Mesenchymal stem cell (in vitro differentiated cells and primary cell): ENCODE measurements at regions not wholly inside any gene's neighbourhood (a gene's known extent, or its start where the extent isn't known, plus 50 kb on each side); places are given as distances from the start of the nearest gene placed in this dataset.

ENCODE experiments used
- DNase-seq: peaks from one replicate; pipeline ENCODE4 v3.0.0-alpha.2; 2013
- H2AFZ ChIP-seq: one replicate; pipeline ENCODE4 v1.6.1; 2013; ENCODE audit warnings: low read depth, mild to moderate bottlenecking, control low read depth, inconsistent platforms, low read length, moderate library complexity
- H2AK5ac ChIP-seq: 2 replicates; pipeline ENCODE4 v1.6.1; 2013; ENCODE audit warnings: low read length, moderate library complexity, mild to moderate bottlenecking, inconsistent platforms; ENCODE audit not compliant: severe bottlenecking
- H2BK120ac ChIP-seq: one replicate; pipeline ENCODE4 v1.6.1; 2013; ENCODE audit warnings: low read depth, mild to moderate bottlenecking, inconsistent platforms, low read length, moderate library complexity
- H2BK12ac ChIP-seq, 2 experiments: one replicate each; pipeline ENCODE4 v1.6.1; 2013; ENCODE audit warnings: inconsistent platforms in 2 of 2, low read length in 2 of 2, mild to moderate bottlenecking in 2 of 2, moderate library complexity in 2 of 2, control low read depth in 1 of 2
- H2BK15ac ChIP-seq: one replicate; pipeline ENCODE4 v1.6.1; 2013; ENCODE audit warnings: mild to moderate bottlenecking, low read depth, inconsistent platforms; ENCODE audit not compliant: poor library complexity, severe bottlenecking
- H2BK5ac ChIP-seq: 2 replicates; pipeline ENCODE4 v1.6.1; 2013; ENCODE audit warnings: low read depth, mild to moderate bottlenecking, low read length, control low read depth, inconsistent platforms; ENCODE audit not compliant: poor library complexity, severe bottlenecking
- H3K14ac ChIP-seq, 2 experiments: one replicate each; pipeline ENCODE4 v1.6.1; 2013; ENCODE audit warnings: inconsistent platforms in 2 of 2, low read length in 2 of 2, control low read depth in 1 of 2, mild to moderate bottlenecking in 1 of 2, moderate library complexity in 1 of 2
- H3K18ac ChIP-seq, 2 experiments: one replicate each; pipeline ENCODE4 v1.6.1; 2013; ENCODE audit warnings: inconsistent platforms in 2 of 2, low read length in 2 of 2, control low read depth in 1 of 2, low read depth in 1 of 2, mild to moderate bottlenecking in 1 of 2
- H3K23ac ChIP-seq, 2 experiments: one replicate each; pipeline ENCODE4 v1.6.1; 2013; ENCODE audit warnings: inconsistent platforms in 2 of 2, low read length in 2 of 2, mild to moderate bottlenecking in 2 of 2, moderate library complexity in 2 of 2, control low read depth in 1 of 2
- H3K27ac ChIP-seq: 2 replicates; pipeline ENCODE4 v1.5.1; 2013; ENCODE audit warnings: mild to moderate bottlenecking, moderate library complexity, low read length, control low read depth, inconsistent platforms; ENCODE audit not compliant: poor library complexity, severe bottlenecking
- H3K27me3 ChIP-seq, 2 experiments: 2 replicates each; pipeline versions ENCODE4 v1.6.1 to v1.7.0; 2013; ENCODE audit warnings: low read length in 2 of 2, mild to moderate bottlenecking in 2 of 2, moderate library complexity in 2 of 2, control low read depth in 1 of 2, inconsistent platforms in 1 of 2; ENCODE audit not compliant: control insufficient read depth in 1 of 2, insufficient read depth in 1 of 2
- H3K36me3 ChIP-seq, 2 experiments: 2 replicates each; pipeline versions ENCODE4 v1.6.1 to v1.7.0; 2013; ENCODE audit warnings: low read length in 2 of 2, control low read depth in 1 of 2, inconsistent platforms in 1 of 2, low read depth in 1 of 2, mild to moderate bottlenecking in 1 of 2; ENCODE audit not compliant: insufficient read depth in 2 of 2, control insufficient read depth in 1 of 2
- H3K4ac ChIP-seq, 2 experiments: one replicate each; pipeline ENCODE4 v1.6.1; 2013; ENCODE audit warnings: inconsistent platforms in 2 of 2, low read length in 2 of 2, mild to moderate bottlenecking in 2 of 2, moderate library complexity in 2 of 2, control low read depth in 1 of 2, low read depth in 1 of 2
- H3K4me1 ChIP-seq: 2 replicates; pipeline ENCODE4 v1.6.1; 2013; ENCODE audit warnings: low read depth, low read length, control low read depth; ENCODE audit not compliant: control insufficient read depth, insufficient read depth
- H3K4me2 ChIP-seq: 2 replicates; pipeline ENCODE4 v1.6.1; 2013; ENCODE audit warnings: low read length, mild to moderate bottlenecking, inconsistent platforms; ENCODE audit not compliant: poor library complexity, severe bottlenecking
- H3K4me3 ChIP-seq, 2 experiments: 2 replicates each; pipeline versions ENCODE4 v1.5.1 to v1.7.0; 2013; ENCODE audit warnings: low read length in 2 of 2, mild to moderate bottlenecking in 2 of 2, control low read depth in 1 of 2, low read depth in 1 of 2; ENCODE audit not compliant: insufficient read depth in 1 of 2
- H3K79me1 ChIP-seq: replicated peaks from 2 replicates; pipeline ENCODE4 v1.6.1; 2013; ENCODE audit warnings: mild to moderate bottlenecking, control low read depth, low read length, inconsistent platforms; ENCODE audit not compliant: poor library complexity, severe bottlenecking
- H3K9ac ChIP-seq: 2 replicates; pipeline ENCODE4 v1.7.0; 2013; ENCODE audit warnings: mild to moderate bottlenecking, low read length, moderate library complexity
- H3K9me3 ChIP-seq: 2 replicates; pipeline ENCODE4 v1.7.0; 2013; ENCODE audit warnings: mild to moderate bottlenecking, low read length; ENCODE audit not compliant: control insufficient read depth
- H4K8ac ChIP-seq: one replicate; pipeline ENCODE4 v1.6.1; 2013; ENCODE audit warnings: inconsistent platforms, mild to moderate bottlenecking, low read length, moderate library complexity
- H4K91ac ChIP-seq: one replicate; pipeline ENCODE4 v1.6.1; 2013; ENCODE audit warnings: mild to moderate bottlenecking, low read length, inconsistent platforms
- whole genome bisulfite sequencing: methylation state at CpG from one replicate; pipeline ENCODE4 v1.1.7; 2013; ENCODE audit warnings: mixed read lengths; 5-methylcytosine and 5-hydroxymethylcytosine counted together

GRCh38 chr14:98458702-98459101, 813.3 kb downstream of the BCL11B start:
- Histone ChIP-seq H3K14ac (no peak overlapping the region), H4K91ac (no peak overlapping the region), H3K79me1 (no peaks in the 10 kb centered on the region), H3K4me1 (no peaks in the 10 kb centered on the region), H3K27ac (no peak overlapping the region), H3K9me3 (peaks cover 13% of the 10 kb centered on the region), H3K27me3 (no peaks in the 10 kb centered on the region), H2AFZ (no peak overlapping the region), H2BK15ac (no peak overlapping the region), H3K9ac (no peak overlapping the region), H3K23ac (no peak overlapping the region), H3K4me2 (no peak overlapping the region), H4K8ac (no peak overlapping the region), H2BK120ac (no peak overlapping the region), H3K18ac (no peak overlapping the region), H3K36me3 (no peaks in the 10 kb centered on the region), H2BK5ac (no peak overlapping the region), H2AK5ac (no peak overlapping the region), H2BK12ac (no peak overlapping the region), H3K4ac (no peak overlapping the region), H3K4me3 (no peak overlapping the region)
- DNase-seq: no peak

- no peak overlapping the region for H3K18ac ChIP-seq
- no peak overlapping the region for H3K4me3 ChIP-seq
- no peaks in the 10 kb centered on the region for H3K79me1 ChIP-seq
- no peak overlapping the region for H3K4me2 ChIP-seq
- H3K27me3 ChIP-seq: no peaks in the 10 kb centered on the region
- H2BK5ac ChIP-seq: no peak overlapping the region
- H3K4me1 ChIP-seq: no peaks in the 10 kb centered on the region
- H3K4ac ChIP-seq: no peak overlapping the region
- no peak overlapping the region for H3K9ac ChIP-seq
- WGBS: 72% methylated on average over 7 of the region's 7 CpGs
- H2BK120ac ChIP-seq: no peak overlapping the region
- H3K27ac ChIP-seq: no peak overlapping the region
- H3K36me3 ChIP-seq: no peaks in the 10 kb centered on the region
- no peak for DNase-seq
- peaks cover 8% of the 10 kb centered on the region for H3K9me3 ChIP-seq
- no peak overlapping the region for H3K23ac ChIP-seq
- H2BK12ac ChIP-seq: no peak overlapping the region
- H3K14ac ChIP-seq: no peak overlapping the region
- H4K91ac ChIP-seq: no peak overlapping the region
- no peak overlapping the region for H2BK15ac ChIP-seq
- no peak overlapping the region for H2AK5ac ChIP-seq
- H2AFZ ChIP-seq: no peak overlapping the region
- no peak overlapping the region for H4K8ac ChIP-seq
Measured at GRCh38 chr14:98462908-98463307, 809.1 kb downstream of the BCL11B start.

GRCh38 chr14:98466807-98467206, 805.2 kb downstream of the BCL11B start:
- no peak overlapping the region for H3K4me2 ChIP-seq
- no peak for DNase-seq

GRCh38 chr14:98470663-98471062, 801.3 kb downstream of the BCL11B start:
- no peak overlapping the region for H2AFZ ChIP-seq
- no peak overlapping the region for H3K18ac ChIP-seq
- no peak overlapping the region for H3K4me2 ChIP-seq
- no peak for DNase-seq
- H3K4me1 ChIP-seq: no peaks in the 10 kb centered on the region
- H3K27me3 ChIP-seq: no peaks in the 10 kb centered on the region
- no peak overlapping the region for H2BK5ac ChIP-seq
- no peak overlapping the region for H3K4me3 ChIP-seq
- H3K9me3 ChIP-seq: peaks cover 5% of the 10 kb centered on the region
- no peak overlapping the region for H4K8ac ChIP-seq
- H3K36me3 ChIP-seq: no peaks in the 10 kb centered on the region
- H3K4ac ChIP-seq: no peak overlapping the region
- WGBS: 82% methylated on average over 4 of the region's 4 CpGs
- H3K14ac ChIP-seq: no peak overlapping the region
- no peak overlapping the region for H3K9ac ChIP-seq
- H3K27ac ChIP-seq: no peak overlapping the region
- H3K23ac ChIP-seq: no peak overlapping the region
- no peak overlapping the region for H2BK120ac ChIP-seq
- H4K91ac ChIP-seq: no peak overlapping the region
- no peaks in the 10 kb centered on the region for H3K79me1 ChIP-seq
- H2BK12ac ChIP-seq: no peak overlapping the region
- H2AK5ac ChIP-seq: no peak overlapping the region
- no peak overlapping the region for H2BK15ac ChIP-seq

More at GRCh38 chr14:98466807-98467206, 805.2 kb downstream of the BCL11B start:
- H4K8ac ChIP-seq: no peak overlapping the region
- no peak overlapping the region for H2BK5ac ChIP-seq
- no peak overlapping the region for H2AFZ ChIP-seq
- 71% methylated on average over 7 of the region's 7 CpGs for WGBS
- no peak overlapping the region for H4K91ac ChIP-seq
- no peak overlapping the region for H2BK15ac ChIP-seq
- no peak overlapping the region for H3K23ac ChIP-seq
- H3K4me3 ChIP-seq: no peak overlapping the region
- H3K27ac ChIP-seq: no peak overlapping the region
- H3K14ac ChIP-seq: no peak overlapping the region
- no peaks in the 10 kb centered on the region for H3K36me3 ChIP-seq
- no peak overlapping the region for H2BK12ac ChIP-seq
- no peak overlapping the region for H3K4ac ChIP-seq
- no peak overlapping the region for H3K9ac ChIP-seq
- no peak overlapping the region for H2BK120ac ChIP-seq
- H3K4me1 ChIP-seq: no peaks in the 10 kb centered on the region
- no peaks in the 10 kb centered on the region for H3K27me3 ChIP-seq
- H2AK5ac ChIP-seq: no peak overlapping the region
- no peaks in the 10 kb centered on the region for H3K79me1 ChIP-seq
- H3K9me3 ChIP-seq: peaks cover 9% of the 10 kb centered on the region
- no peak overlapping the region for H3K18ac ChIP-seq
